HCT116 (cell line): ENCODE measurements at regions not wholly inside any gene's neighbourhood (a gene's known extent, or its start where the extent isn't known, plus 50 kb on each side); places are given as distances from the start of the nearest gene placed in this dataset.
"Not testable (repeated sequence)": the region's sequence is repeated elsewhere in the genome, so short reads cannot be mapped to it uniquely, and the experiment has no call there.

Experiments
- ATAC-seq: fragments of 200-7000 bp; cut with Tn5 transposase; 2 replicates; pipeline ENCODE4 v1.9.1; 2020; ENCODE audit warnings: mild to moderate bottlenecking, moderate library complexity
- BruUV-seq: library from RNA; stranded (reverse); fragments of 400-500 nt; replicated peaks from 2 replicates; lab custom pipeline; 2021; lab: Mats Ljungman, UMichigan
- CTCF ChIA-PET: fragments of 300-600 bp; sonication (Branson Sonifier 250); formaldehyde crosslinking; loops from one replicate; lab custom pipeline; 2021; ENCODE audit warnings: antibody characterized with exemption; lab: Charles Lee
- POLR2A ChIA-PET: fragments of 300-600, 350-600 bp; sonication (Branson Sonifier 250); formaldehyde crosslinking; loops from one replicate; lab custom pipeline; 2021; ENCODE audit warnings: antibody characterized with exemption; lab: Charles Lee
- RAD21 ChIA-PET, 2 experiments: fragments of 300-600 bp; sonication (Branson Sonifier 250); formaldehyde crosslinking; loops; one replicate each; lab custom pipeline; 2023; ENCODE audit warnings: low total read pairs in 2 of 2; ENCODE audit not compliant: uncharacterized antibody in 2 of 2, unreplicated experiment in 2 of 2, low non-redundant PET in 1 of 2; lab: Charles Lee
- DNase-seq: peaks from one replicate; pipeline ENCODE4 v3.0.0-alpha.2; 2010; ENCODE audit warnings: low read depth, low spot score
- H2AFZ ChIP-seq: fragments of 200-600 bp; shearing (Covaris generic), sonication (generic); 2 replicates; pipeline ENCODE4 v1.6.1; 2017; ENCODE audit warnings: low read depth, mixed run types, mixed read lengths, antibody characterized with exemption, low read length; ENCODE audit not compliant: poor library complexity, severe bottlenecking
- H3K27ac ChIP-seq: 2 replicates; pipeline ENCODE4 v1.5.1; 2012; ENCODE audit warnings: low read depth, low read length
- H3K27me3 ChIP-seq: fragments of 200-600 bp; sonication (generic); 2 replicates; pipeline ENCODE4 v1.6.1; 2016; ENCODE audit warnings: mixed run types, low read length, mixed read lengths; ENCODE audit not compliant: insufficient read depth
- H3K36me3 ChIP-seq, 2 experiments: fragments of 200-500 bp in 1 of 2; fragments of 200-600 bp in 1 of 2; sonication (Bioruptor generic) in 1 of 2; sonication (generic) in 1 of 2; 2 replicates each; pipeline versions ENCODE4 v1.5.1 to v1.6.1; 2014 to 2016; ENCODE audit warnings: low read length in 2 of 2, inconsistent platforms in 1 of 2, mixed read lengths in 1 of 2, mixed run types in 1 of 2; ENCODE audit not compliant: insufficient read depth in 2 of 2, control insufficient read depth in 1 of 2
- H3K4me1 ChIP-seq, 2 experiments: fragments of 200-600 bp in 1 of 2; sonication (generic) in 1 of 2; 2 replicates each; pipeline versions ENCODE4 v1.5.1 to v1.6.1; 2012 to 2017; ENCODE audit warnings: low read length in 2 of 2, inconsistent platforms in 1 of 2, mild to moderate bottlenecking in 1 of 2, mixed read lengths in 1 of 2, mixed run types in 1 of 2, moderate library complexity in 1 of 2; ENCODE audit not compliant: insufficient read depth in 2 of 2, control insufficient read depth in 1 of 2
- H3K4me2 ChIP-seq: fragments of 200-600 bp; sonication (generic); 2 replicates; pipeline ENCODE4 v1.6.1; 2017; ENCODE audit warnings: mixed run types, low read length, mixed read lengths
- H3K4me3 ChIP-seq, 2 experiments: fragments of 200-600 bp in 1 of 2; sonication (generic) in 1 of 2; replicated peaks in 1 of 2; 2 replicates each; pipeline ENCODE4 v1.5.1; 2011 to 2016; ENCODE audit warnings: low read length in 2 of 2, control low read depth in 1 of 2, low read depth in 1 of 2, mild to moderate bottlenecking in 1 of 2, mixed read lengths in 1 of 2, mixed run types in 1 of 2
- H3K79me2 ChIP-seq: fragments of 200-600 bp; sonication (generic); 2 replicates; pipeline ENCODE4 v1.6.1; 2017; ENCODE audit warnings: mild to moderate bottlenecking, mixed run types, low read length, moderate library complexity, mixed read lengths; ENCODE audit not compliant: insufficient read depth
- H3K9ac ChIP-seq: fragments of 200-600 bp; sonication (generic); 2 replicates; pipeline ENCODE4 v1.6.1; 2016; ENCODE audit warnings: low read length, mixed read lengths
- H3K9me2 ChIP-seq: fragments of 200-600 bp; sonication (generic), shearing (Covaris generic); 2 replicates; pipeline ENCODE4 v1.6.1; 2017; ENCODE audit warnings: mixed run types, mild to moderate bottlenecking, moderate library complexity; ENCODE audit not compliant: insufficient read depth
- H3K9me3 ChIP-seq, 2 experiments: fragments of 200-500 bp in 1 of 2; fragments of 200-600 bp in 1 of 2; sonication (Bioruptor generic) in 1 of 2; sonication (generic) in 1 of 2; 2 replicates each; pipeline ENCODE4 v1.6.1; 2014 to 2017; ENCODE audit warnings: low read length in 2 of 2, mixed read lengths in 2 of 2, inconsistent platforms in 1 of 2, low read depth in 1 of 2, mild to moderate bottlenecking in 1 of 2, mixed run types in 1 of 2, moderate library complexity in 1 of 2; ENCODE audit not compliant: control insufficient read depth in 1 of 2, insufficient read depth in 1 of 2
- H4K20me1 ChIP-seq: fragments of 200-600 bp; sonication (generic), shearing (Covaris generic); 2 replicates; pipeline ENCODE4 v1.6.1; 2017; ENCODE audit warnings: mixed run types, mild to moderate bottlenecking, moderate library complexity; ENCODE audit not compliant: insufficient read depth
- ATF3 ChIP-seq: IDR thresholded peaks from 2 replicates; pipeline ENCODE4 v1.6.1; 2012
- CEBPB ChIP-seq: IDR thresholded peaks from 2 replicates; pipeline ENCODE4 v1.6.1; 2012; ENCODE audit warnings: low read depth
- CTCF ChIP-seq, 3 experiments: fragments of 200-600 bp in 1 of 3; sonication (generic) in 1 of 3; IDR thresholded peaks in 2 of 3; conservative IDR thresholded peaks in 1 of 3; 2 replicates each; pipeline ENCODE4 v1.5.1; 2012 to 2017; ENCODE audit warnings: low read depth in 2 of 3, low read length in 2 of 3, antibody characterized with exemption in 1 of 3, borderline replicate concordance in 1 of 3, control low read depth in 1 of 3, mild to moderate bottlenecking in 1 of 3, mixed read lengths in 1 of 3, mixed run types in 1 of 3, moderate library complexity in 1 of 3; ENCODE audit not compliant: insufficient read depth in 1 of 3
- POLR2AphosphoS5 ChIP-seq: IDR thresholded peaks from 2 replicates; pipeline ENCODE4 v1.6.1; 2011; ENCODE audit warnings: mild to moderate bottlenecking, low read depth, low read length, moderate library complexity
- SP1 ChIP-seq: IDR thresholded peaks from 2 replicates; pipeline ENCODE4 v1.6.1; 2012; ENCODE audit warnings: low read depth
- SRF ChIP-seq: IDR thresholded peaks from 2 replicates; pipeline ENCODE4 v1.6.1; 2012; ENCODE audit warnings: low read depth
- intact Hi-C: fragments of 100-400 bp; cut with micrococcal nuclease; formaldehyde crosslinking; loops from 2 replicates; pipeline ENCODE4 v1.10.0; 2022
- TF ChIP-seq, protein P1 (sequence below): IDR thresholded peaks from 2 replicates; pipeline ENCODE4 v1.6.1; 2012; ENCODE audit warnings: low read depth
- TF ChIP-seq, protein P2 (sequence below): IDR thresholded peaks from 2 replicates; pipeline ENCODE4 v1.6.1; 2011; ENCODE audit warnings: mild to moderate bottlenecking, low read length, moderate library complexity; ENCODE audit not compliant: insufficient replicate concordance; ENCODE audit errors: extremely low read depth
- TF ChIP-seq, protein P3 (sequence below): IDR thresholded peaks from 2 replicates; pipeline ENCODE4 v1.6.1; 2012

GRCh38 chr2:185984670-185985069, 246.1 kb downstream of the FSIP2 start:
- ChIA-PET RAD21 (no interaction called here), POLR2A (no interaction called here), CTCF (no interaction called here)
- BruUV-seq, result no TSS peak
- no peak overlapping the region for H2AFZ ChIP-seq
- no peak overlapping the region for H3K4me2 ChIP-seq
- peaks cover 1 to 6% of the 10 kb centered on the region in 2 experiments; a peak in 2 of 4 replicates for H3K4me1 ChIP-seq
- H3K79me2 ChIP-seq, result no peaks in the 10 kb centered on the region
- no peaks in the 10 kb centered on the region for H3K27me3 ChIP-seq
- TF ChIP-seq, protein P1, sequence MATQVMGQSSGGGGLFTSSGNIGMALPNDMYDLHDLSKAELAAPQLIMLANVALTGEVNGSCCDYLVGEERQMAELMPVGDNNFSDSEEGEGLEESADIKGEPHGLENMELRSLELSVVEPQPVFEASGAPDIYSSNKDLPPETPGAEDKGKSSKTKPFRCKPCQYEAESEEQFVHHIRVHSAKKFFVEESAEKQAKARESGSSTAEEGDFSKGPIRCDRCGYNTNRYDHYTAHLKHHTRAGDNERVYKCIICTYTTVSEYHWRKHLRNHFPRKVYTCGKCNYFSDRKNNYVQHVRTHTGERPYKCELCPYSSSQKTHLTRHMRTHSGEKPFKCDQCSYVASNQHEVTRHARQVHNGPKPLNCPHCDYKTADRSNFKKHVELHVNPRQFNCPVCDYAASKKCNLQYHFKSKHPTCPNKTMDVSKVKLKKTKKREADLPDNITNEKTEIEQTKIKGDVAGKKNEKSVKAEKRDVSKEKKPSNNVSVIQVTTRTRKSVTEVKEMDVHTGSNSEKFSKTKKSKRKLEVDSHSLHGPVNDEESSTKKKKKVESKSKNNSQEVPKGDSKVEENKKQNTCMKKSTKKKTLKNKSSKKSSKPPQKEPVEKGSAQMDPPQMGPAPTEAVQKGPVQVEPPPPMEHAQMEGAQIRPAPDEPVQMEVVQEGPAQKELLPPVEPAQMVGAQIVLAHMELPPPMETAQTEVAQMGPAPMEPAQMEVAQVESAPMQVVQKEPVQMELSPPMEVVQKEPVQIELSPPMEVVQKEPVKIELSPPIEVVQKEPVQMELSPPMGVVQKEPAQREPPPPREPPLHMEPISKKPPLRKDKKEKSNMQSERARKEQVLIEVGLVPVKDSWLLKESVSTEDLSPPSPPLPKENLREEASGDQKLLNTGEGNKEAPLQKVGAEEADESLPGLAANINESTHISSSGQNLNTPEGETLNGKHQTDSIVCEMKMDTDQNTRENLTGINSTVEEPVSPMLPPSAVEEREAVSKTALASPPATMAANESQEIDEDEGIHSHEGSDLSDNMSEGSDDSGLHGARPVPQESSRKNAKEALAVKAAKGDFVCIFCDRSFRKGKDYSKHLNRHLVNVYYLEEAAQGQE, result no peak
- TF ChIP-seq SRF (no peak), CEBPB (no peak), POLR2AphosphoS5 (no peak), CTCF (IDR thresholded peaks at IDR 0.05 in 2 of 3, conservative IDR thresholded peaks at IDR 0.05 in 1 of 3; ENCODE audit: borderline replicate concordance in 1 of 3, insufficient read depth in 1 of 3, low read depth in 2 of 3, low read length in 2 of 3) (no peak), ATF3 (no peak), SP1 (no peak)
- TF ChIP-seq, protein P2, sequence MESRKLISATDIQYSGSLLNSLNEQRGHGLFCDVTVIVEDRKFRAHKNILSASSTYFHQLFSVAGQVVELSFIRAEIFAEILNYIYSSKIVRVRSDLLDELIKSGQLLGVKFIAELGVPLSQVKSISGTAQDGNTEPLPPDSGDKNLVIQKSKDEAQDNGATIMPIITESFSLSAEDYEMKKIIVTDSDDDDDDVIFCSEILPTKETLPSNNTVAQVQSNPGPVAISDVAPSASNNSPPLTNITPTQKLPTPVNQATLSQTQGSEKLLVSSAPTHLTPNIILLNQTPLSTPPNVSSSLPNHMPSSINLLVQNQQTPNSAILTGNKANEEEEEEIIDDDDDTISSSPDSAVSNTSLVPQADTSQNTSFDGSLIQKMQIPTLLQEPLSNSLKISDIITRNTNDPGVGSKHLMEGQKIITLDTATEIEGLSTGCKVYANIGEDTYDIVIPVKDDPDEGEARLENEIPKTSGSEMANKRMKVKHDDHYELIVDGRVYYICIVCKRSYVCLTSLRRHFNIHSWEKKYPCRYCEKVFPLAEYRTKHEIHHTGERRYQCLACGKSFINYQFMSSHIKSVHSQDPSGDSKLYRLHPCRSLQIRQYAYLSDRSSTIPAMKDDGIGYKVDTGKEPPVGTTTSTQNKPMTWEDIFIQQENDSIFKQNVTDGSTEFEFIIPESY, result no peak
- TF ChIP-seq, protein P3, sequence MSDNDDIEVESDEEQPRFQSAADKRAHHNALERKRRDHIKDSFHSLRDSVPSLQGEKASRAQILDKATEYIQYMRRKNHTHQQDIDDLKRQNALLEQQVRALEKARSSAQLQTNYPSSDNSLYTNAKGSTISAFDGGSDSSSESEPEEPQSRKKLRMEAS, result no peak
- H3K27ac ChIP-seq, result no peak overlapping the region
- no peak for ATAC-seq
- no peaks in the 10 kb centered on the region for H4K20me1 ChIP-seq
- no peaks in the 10 kb centered on the region for H3K9me2 ChIP-seq
- no peaks in the 10 kb centered on the region for H3K9me3 ChIP-seq
- no peaks in the 10 kb centered on the region for H3K36me3 ChIP-seq
- no peak overlapping the region for H3K9ac ChIP-seq
- no peak overlapping the region for H3K4me3 ChIP-seq
- intact Hi-C loops, result loop anchor here (10.0 kb wide), 1 partner anchor 470 kb away; no protein-coding TSS in a partner anchor
- DNase-seq, result no peak

DNA sequence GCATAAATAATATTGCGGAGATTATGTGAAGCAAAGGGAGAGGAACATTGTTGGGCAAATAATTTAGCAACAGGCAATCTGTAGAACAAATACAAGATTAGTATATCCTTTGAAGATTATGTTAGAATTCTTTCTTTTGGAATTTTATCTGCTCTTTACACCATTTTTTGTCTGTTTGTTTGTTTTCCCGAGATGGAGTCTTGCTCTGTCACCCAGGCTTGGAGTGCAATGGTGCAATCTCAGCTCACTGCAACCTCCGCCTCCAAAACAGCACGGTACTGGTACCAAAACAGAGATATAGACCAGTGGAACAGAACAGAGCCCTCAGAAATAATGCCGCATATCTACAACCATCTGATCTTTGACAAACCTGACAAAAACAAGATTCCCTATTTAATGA, 250.3 kb downstream of the FSIP2 start:
- H3K27ac ChIP-seq, CTCF ChIA-PET, H3K9ac ChIP-seq, DNase-seq, H3K79me2 ChIP-seq, ATAC-seq, H3K4me3 ChIP-seq, RAD21 ChIA-PET, BruUV-seq, H3K4me1 ChIP-seq, H3K9me3 ChIP-seq, H3K9me2 ChIP-seq, H4K20me1 ChIP-seq, H2AFZ ChIP-seq, H3K27me3 ChIP-seq, POLR2A ChIA-PET, H3K36me3 ChIP-seq, H3K4me2 ChIP-seq: not testable (repeated sequence)
- intact Hi-C loops, result loop anchor here (10.0 kb wide), 1 partner anchor 466 kb away; no protein-coding TSS in a partner anchor
